ENCODE measurements at regions not wholly inside any gene's neighbourhood (a gene's known extent, or its start where the extent isn't known, plus 50 kb on each side); places are given as distances from the start of the nearest gene placed in this dataset.

GRCh38 chr18:2420367-2420766 is 150.9 kb downstream of the METTL4 start:
- H3K9me3 ChIP-seq (replicated peaks; ENCODE audit: insufficient read depth, low read length) = no peaks in the 10 kb centered on the region
- no peaks in the 10 kb centered on the region for H4K20me1 ChIP-seq (ENCODE audit: insufficient read depth, low read length)
- no peaks in the 10 kb centered on the region for H3K27me3 ChIP-seq (replicated peaks; ENCODE audit: insufficient read depth, low read length)
- H3F3A ChIP-seq (ENCODE audit: insufficient read depth, low read length) = no peaks in the 10 kb centered on the region
- TF ChIP-seq EZH2 (optimal IDR thresholded peaks at IDR 0.05; ENCODE audit: low read depth, low read length) = no peak
- no peak for TF ChIP-seq EZH2phosphoT487 (IDR thresholded peaks at IDR 0.05; ENCODE audit: low read length)
- no peak for TF ChIP-seq CTCF (IDR thresholded peaks at IDR 0.05; ENCODE audit: low read length)
- no peaks in the 10 kb centered on the region for H3K9me2 ChIP-seq (replicated peaks; ENCODE audit: insufficient read depth, low read length)
- no peaks in the 10 kb centered on the region for H3K79me2 ChIP-seq (ENCODE audit: low read length)
- no peak overlapping the region for H2AFZ ChIP-seq (ENCODE audit: low read length)
- no peaks in the 10 kb centered on the region for H3K4me1 ChIP-seq (ENCODE audit: low read length)
- H3K27ac ChIP-seq (ENCODE audit: low read length) = no peak overlapping the region
- H3K36me3 ChIP-seq (replicated peaks; ENCODE audit: insufficient read depth, low read length) = no peaks in the 10 kb centered on the region
- H3K4me3 ChIP-seq (ENCODE audit: low read length) = no peak overlapping the region
- no peak for DNase-seq
- H3K4me2 ChIP-seq (ENCODE audit: low read depth, low read length) = no peak overlapping the region
- H3K9ac ChIP-seq (ENCODE audit: low read length) = no peak overlapping the region

GRCh38 chr18:2423761-2424160 is 147.5 kb downstream of the METTL4 start:
- H3K9me3 ChIP-seq (replicated peaks; ENCODE audit: insufficient read depth, low read length) = no peaks in the 10 kb centered on the region
- TF ChIP-seq EZH2 (optimal IDR thresholded peaks at IDR 0.05; ENCODE audit: low read depth, low read length) (no peak), CTCF (IDR thresholded peaks at IDR 0.05; ENCODE audit: low read length) (no peak), EZH2phosphoT487 (IDR thresholded peaks at IDR 0.05; ENCODE audit: low read length) (no peak)

GRCh38 chr18:2424420-2424819 is 146.9 kb downstream of the METTL4 start:
- H3K4me3 ChIP-seq (ENCODE audit: low read length) = no peak overlapping the region
- no peak overlapping the region for H3K4me2 ChIP-seq (ENCODE audit: low read depth, low read length)
- H3K4me1 ChIP-seq (ENCODE audit: low read length) = no peaks in the 10 kb centered on the region
- no peak for DNase-seq
- no peaks in the 10 kb centered on the region for H3K36me3 ChIP-seq (replicated peaks; ENCODE audit: insufficient read depth, low read length)
- TF ChIP-seq EZH2phosphoT487 (IDR thresholded peaks at IDR 0.05; ENCODE audit: low read length) (no peak), CTCF (IDR thresholded peaks at IDR 0.05; ENCODE audit: low read length) (no peak), EZH2 (optimal IDR thresholded peaks at IDR 0.05; ENCODE audit: low read depth, low read length) (no peak)
- no peaks in the 10 kb centered on the region for H3K27me3 ChIP-seq (replicated peaks; ENCODE audit: insufficient read depth, low read length)
- no peaks in the 10 kb centered on the region for H3F3A ChIP-seq (ENCODE audit: insufficient read depth, low read length)
- no peaks in the 10 kb centered on the region for H4K20me1 ChIP-seq (ENCODE audit: insufficient read depth, low read length)
- H3K9me3 ChIP-seq (replicated peaks; ENCODE audit: insufficient read depth, low read length) = no peaks in the 10 kb centered on the region
- no peak overlapping the region for H2AFZ ChIP-seq (ENCODE audit: low read length)
- H3K27ac ChIP-seq (ENCODE audit: low read length) = no peak overlapping the region
- H3K9me2 ChIP-seq (replicated peaks; ENCODE audit: insufficient read depth, low read length) = no peaks in the 10 kb centered on the region
- no peaks in the 10 kb centered on the region for H3K79me2 ChIP-seq (ENCODE audit: low read length)
- no peak overlapping the region for H3K9ac ChIP-seq (ENCODE audit: low read length)

More at GRCh38 chr18:2423761-2424160, 147.5 kb downstream of the METTL4 start:
- Histone ChIP-seq H3K9ac (ENCODE audit: low read length) (no peak overlapping the region), H3K4me1 (ENCODE audit: low read length) (no peaks in the 10 kb centered on the region), H3K79me2 (ENCODE audit: low read length) (no peaks in the 10 kb centered on the region), H2AFZ (ENCODE audit: low read length) (no peak overlapping the region), H3K36me3 (replicated peaks; ENCODE audit: insufficient read depth, low read length) (no peaks in the 10 kb centered on the region), H4K20me1 (ENCODE audit: insufficient read depth, low read length) (no peaks in the 10 kb centered on the region), H3K4me3 (ENCODE audit: low read length) (no peak overlapping the region), H3K4me2 (ENCODE audit: low read depth, low read length) (no peak overlapping the region), H3K27ac (ENCODE audit: low read length) (no peak overlapping the region), H3F3A (ENCODE audit: insufficient read depth, low read length) (no peaks in the 10 kb centered on the region), H3K27me3 (replicated peaks; ENCODE audit: insufficient read depth, low read length) (no peaks in the 10 kb centered on the region), H3K9me2 (replicated peaks; ENCODE audit: insufficient read depth, low read length) (no peaks in the 10 kb centered on the region)
- DNase-seq = no peak
